ENCODE measurements at regions not wholly inside any gene's neighbourhood (a gene's known extent, or its start where the extent isn't known, plus 50 kb on each side); places are given as distances from the start of the nearest gene placed in this dataset.

- TF ChIP-seq RELB (IDR thresholded peaks at IDR 0.05; ENCODE audit: low read depth) (no peak), CTCF (IDR thresholded peaks at IDR 0.05 in 2 of 3, conservative IDR thresholded peaks at IDR 0.05 in 1 of 3; ENCODE audit: control insufficient read depth in 2 of 3, extremely low read depth in 1 of 3, insufficient read depth in 1 of 3, low read depth in 3 of 3, low read length in 3 of 3) (no peak), MTA2 (IDR thresholded peaks at IDR 0.05; ENCODE audit: low read depth) (no peak), SMAD5 (IDR thresholded peaks at IDR 0.05; ENCODE audit: low read depth) (no peak), FOXK2 (IDR thresholded peaks at IDR 0.05) (no peak), TBL1XR1 (IDR thresholded peaks at IDR 0.05; ENCODE audit: low read depth, low read length) (no peak), FOXM1 (IDR thresholded peaks at IDR 0.05; ENCODE audit: low read depth, low read length) (no peak), RB1 (IDR thresholded peaks at IDR 0.05; ENCODE audit: borderline replicate concordance) (no peak), POLR2AphosphoS2 (IDR thresholded peaks at IDR 0.05; ENCODE audit: low read depth, low read length) (no peak)
These were observed 185.7 kb upstream of the CCNH start for GRCh38 chr5:87598460-87598859.

More at GRCh38 chr5:87598460-87598859, 185.7 kb upstream of the CCNH start:
- no peaks in the 10 kb centered on the region for H3K9me3 ChIP-seq (replicated peaks; ENCODE audit: control insufficient read depth, insufficient read depth, low read length)
- H3K27ac ChIP-seq (ENCODE audit: control insufficient read depth, insufficient read depth): no peak overlapping the region
- H3K4me3 ChIP-seq: no peak overlapping the region
- no peak overlapping the region for H3K9ac ChIP-seq (ENCODE audit: control insufficient read depth, insufficient read depth, low read length)
- ChIA-PET CTCF (no interaction called here), POLR2A (no interaction called here), SMC1A (ENCODE audit: uncharacterized antibody, unreplicated experiment) (no interaction called here), RAD21 (ENCODE audit: unreplicated experiment) (no interaction called here)
- BruUV-seq (replicated peaks): no TSS peak
- H3K36me3 ChIP-seq (ENCODE audit: control insufficient read depth in 2 of 2, insufficient read depth in 2 of 2, low read length in 1 of 2): no peaks in the 10 kb centered on the region
- H3K4me1 ChIP-seq (ENCODE audit: control insufficient read depth, insufficient read depth, low read length): no peaks in the 10 kb centered on the region
- no peaks in the 10 kb centered on the region for H4K20me1 ChIP-seq (ENCODE audit: control insufficient read depth, insufficient read depth)
- H3K4me2 ChIP-seq (ENCODE audit: control insufficient read depth, insufficient read depth): no peak overlapping the region
- no peaks in the 10 kb centered on the region; a peak in 2 of 4 replicates for H3K27me3 ChIP-seq (replicated peaks in 1 of 2; ENCODE audit: control insufficient read depth in 2 of 2, insufficient read depth in 2 of 2, low read length in 1 of 2)
- FAIRE-seq (no peak), DNase-seq (ENCODE audit: low read depth, low spot score) (no peak), ATAC-seq (no peak)
- in situ Hi-C loops (cut with MboI) (no loop called here), intact Hi-C loops (cut with micrococcal nuclease; ENCODE audit: unreplicated experiment) (no loop called here)
- H2AFZ ChIP-seq (ENCODE audit: control insufficient read depth, low read depth, low read length): no peak overlapping the region
- H3K79me2 ChIP-seq (ENCODE audit: control insufficient read depth, insufficient read depth, low read length): no peaks in the 10 kb centered on the region
- 0% methylated on average over 1 of the region's 1 CpG for WGBS (ENCODE audit: insufficient coverage, insufficient replicate concordance, low lambda C conversion rate, missing lambda C conversion rate)

Measured in GM12878 (cell line).